GM18520 (cell line): ENCODE measurements at regions not wholly inside any gene's neighbourhood (a gene's known extent, or its start where the extent isn't known, plus 50 kb on each side); places are given as distances from the start of the nearest gene placed in this dataset.
"Not testable (repeated sequence)": the region's sequence is repeated elsewhere in the genome, so short reads cannot be mapped to it uniquely, and the experiment has no call there.

Experiments
- ATAC-seq: cut with Tn5 transposase; IDR thresholded peaks from one replicate; pipeline ENCODE4 v1.9.1; 2021; ENCODE audit not compliant: unreplicated experiment

GRCh38 chr6:126955621-126956020 is 162.8 kb upstream of the RSPO3 start:
- ATAC-seq: no peak

DNA sequence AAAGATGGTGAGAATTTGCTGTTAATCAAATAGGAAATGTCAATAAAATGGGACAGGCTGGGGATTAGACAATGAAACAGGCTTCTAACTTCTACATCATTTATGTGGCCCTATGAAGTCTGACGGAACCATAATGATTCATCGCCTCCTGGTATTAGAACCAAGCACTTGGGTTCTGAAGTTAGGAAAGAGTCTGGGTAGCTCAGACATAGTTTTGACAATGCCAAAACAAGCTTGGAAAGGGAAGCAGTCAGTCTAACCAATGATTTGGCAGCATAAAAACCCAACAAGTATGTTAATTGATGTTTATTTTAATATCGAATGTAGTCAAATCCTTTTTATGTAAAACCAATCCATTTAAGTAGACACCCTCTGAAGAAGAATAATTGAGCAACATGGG is 160.8 kb upstream of the RSPO3 start:
- no peak for ATAC-seq

DNA sequence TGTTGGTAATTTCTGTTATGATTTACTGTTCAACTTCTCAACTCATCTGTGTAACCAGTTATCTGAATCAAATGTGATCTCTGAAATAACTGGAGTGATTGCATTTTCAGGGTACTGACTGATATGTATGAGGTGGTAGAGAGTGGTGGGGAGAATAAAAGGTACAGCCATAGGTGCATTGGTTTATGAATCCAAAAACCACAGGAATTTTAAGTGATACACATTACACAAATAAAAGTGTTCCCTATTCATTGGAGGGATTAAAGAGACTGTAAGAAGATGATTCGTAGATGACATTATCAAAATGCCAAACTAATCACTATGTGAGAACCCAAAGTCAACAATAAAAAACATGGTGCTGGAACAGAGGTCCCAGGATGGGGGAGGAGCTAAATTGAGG is 158.7 kb upstream of the RSPO3 start:
- ATAC-seq: no peak

- no peak for ATAC-seq
Measured at GRCh38 chr6:126963077-126963809, 155.2 kb upstream of the RSPO3 start.

GRCh38 chr6:126967296-126968005 is 151.0 kb upstream of the RSPO3 start:
- ATAC-seq: no peak

GRCh38 chr6:126976253-126976797 is 142.1 kb upstream of the RSPO3 start:
- ATAC-seq: no peak

- ATAC-seq: no peak
Measured at GRCh38 chr6:126983779-126984178, 134.7 kb upstream of the RSPO3 start.

GRCh38 chr6:126988125-126988524 is 130.3 kb upstream of the RSPO3 start:
- not testable (repeated sequence) for ATAC-seq

DNA sequence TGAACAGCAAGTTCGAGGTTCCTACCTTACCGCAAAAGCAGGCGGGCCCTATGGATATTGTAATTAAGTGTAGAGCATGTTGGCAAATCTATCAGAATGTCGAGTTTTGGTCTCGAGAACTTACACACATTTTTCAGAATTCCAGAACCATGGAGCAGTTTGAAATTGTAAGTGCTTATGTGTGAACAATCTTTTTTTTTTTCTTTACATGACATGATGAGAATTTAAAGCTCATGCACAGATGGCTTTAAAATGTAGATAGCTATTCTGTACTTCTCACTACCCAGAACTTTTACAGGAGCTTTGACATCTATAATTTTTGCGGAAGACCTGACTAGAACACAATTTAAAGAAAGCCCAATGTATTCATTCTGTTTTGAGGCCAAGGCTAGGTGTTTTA is 117.8 kb upstream of the RSPO3 start:
- no peak for ATAC-seq

GRCh38 chr6:127013865-127014264 is 104.6 kb upstream of the RSPO3 start:
- no peak for ATAC-seq

DNA sequence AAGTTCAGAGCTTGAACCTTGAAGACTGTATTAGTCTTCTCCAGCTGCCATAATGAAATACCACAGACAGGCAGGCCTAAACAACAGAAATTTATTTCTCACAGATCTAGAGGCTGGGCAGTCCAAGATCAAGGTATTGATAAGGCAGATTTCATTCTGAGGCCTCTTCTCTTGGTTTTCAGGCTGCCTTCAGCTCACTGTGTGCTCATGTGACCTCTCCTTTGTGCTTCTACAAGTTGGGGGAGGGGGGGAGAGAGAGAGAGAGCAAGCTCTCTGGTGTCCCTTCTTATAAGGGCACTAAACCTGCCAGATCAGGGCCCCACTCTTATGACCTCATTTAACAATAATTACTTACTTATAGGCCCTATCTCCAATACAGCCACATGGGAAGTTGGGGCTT is 102.6 kb upstream of the RSPO3 start:
- ATAC-seq: no peak

GRCh38 chr6:127019828-127020227 is 98.6 kb upstream of the RSPO3 start:
- no peak for ATAC-seq

DNA sequence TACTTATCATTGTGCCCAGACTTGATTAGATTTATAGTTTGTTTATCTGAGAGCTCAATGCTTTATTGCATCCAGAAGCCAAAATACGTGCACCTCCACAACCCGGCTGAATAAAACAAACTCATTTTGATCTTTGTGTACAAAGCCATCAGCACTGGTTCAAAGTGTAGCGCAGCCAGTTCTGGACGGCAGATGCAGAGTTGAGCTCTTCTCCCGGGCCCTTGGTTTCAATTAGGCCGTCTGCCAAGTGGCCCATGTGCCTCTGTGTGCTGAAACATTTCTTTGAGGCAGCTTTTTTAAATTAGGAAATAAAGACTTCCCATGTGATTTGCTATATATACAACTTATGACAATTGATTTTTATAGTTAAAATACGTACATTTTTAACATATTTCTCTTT is 96.2 kb upstream of the RSPO3 start:
- no peak for ATAC-seq

- ATAC-seq: no peak
Measured at GRCh38 chr6:127023001-127023778, 95.3 kb upstream of the RSPO3 start.

- no peak for ATAC-seq
Measured at GRCh38 chr6:127026247-127026646, 92.2 kb upstream of the RSPO3 start.

GRCh38 chr6:127030111-127030510 is 88.4 kb upstream of the RSPO3 start:
- no peak for ATAC-seq

GRCh38 chr6:127030836-127031235 is 87.6 kb upstream of the RSPO3 start:
- no peak for ATAC-seq

GRCh38 chr6:127031511-127031910 is 87.0 kb upstream of the RSPO3 start:
- ATAC-seq: no peak

DNA sequence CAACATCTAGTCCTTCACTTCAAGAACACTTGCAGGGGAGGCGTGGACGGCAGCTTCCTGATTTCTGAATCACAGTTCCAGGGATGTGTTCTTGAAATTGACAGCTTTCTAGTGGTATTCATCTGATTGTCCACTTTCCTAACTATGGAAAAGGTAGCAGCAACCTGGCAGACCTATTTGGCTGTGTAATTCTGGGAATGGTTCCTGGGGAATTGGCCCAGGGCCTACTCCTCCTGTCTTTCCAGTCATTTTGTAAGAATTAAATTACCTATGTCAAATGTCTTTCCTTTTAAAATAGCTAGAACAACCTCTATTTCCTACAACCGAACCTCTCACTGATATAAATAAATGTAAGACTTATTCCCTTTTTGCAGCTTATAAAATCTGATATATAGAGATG is 85.5 kb upstream of the RSPO3 start:
- no peak for ATAC-seq

DNA sequence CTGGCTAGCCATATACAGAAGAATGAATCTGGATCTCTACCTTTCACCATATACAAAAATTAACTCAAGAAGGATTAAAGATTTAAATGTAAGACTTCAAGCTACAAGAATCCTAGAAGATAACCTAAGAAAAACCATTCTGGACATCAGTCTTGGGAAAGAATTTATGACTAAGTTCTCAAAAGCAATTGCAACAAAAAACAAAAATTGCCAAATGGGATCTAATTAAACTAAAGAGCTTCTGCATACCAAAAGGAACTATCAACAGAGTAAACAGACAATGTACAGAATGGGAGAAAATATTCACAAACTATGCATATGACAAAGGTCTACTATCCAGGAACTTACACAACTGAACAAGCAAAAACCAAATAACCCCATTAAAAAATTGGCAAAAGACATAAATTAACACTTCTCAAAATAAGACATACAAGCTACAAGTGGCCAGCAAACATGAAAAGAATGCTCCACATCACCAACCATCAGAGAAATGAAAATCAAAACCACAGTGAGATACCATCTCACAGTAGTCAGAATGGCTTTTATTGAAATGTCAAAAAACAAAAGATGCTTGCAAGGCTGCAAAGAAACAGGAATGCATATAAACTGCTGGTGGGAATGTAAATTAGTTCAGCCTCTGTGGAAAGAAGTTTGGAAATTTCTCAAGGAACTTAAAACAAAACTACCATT is 66.8 kb upstream of the RSPO3 start:
- no peak for ATAC-seq
